NCI-H1105 treated with DMSO at 0.1 percent for 48 hours (cell line): ENCODE measurements at regions not wholly inside any gene's neighbourhood (a gene's known extent, or its start where the extent isn't known, plus 50 kb on each side); places are given as distances from the start of the nearest gene placed in this dataset.

ENCODE experiments used
- DNase-seq: peaks from one replicate; lab custom pipeline; 2025; lab: John Stamatoyannopoulos, UW

- no peak for DNase-seq
Measured at GRCh38 chr2:217654168-217654567, 348.6 kb downstream of the TNS1 start.

- DNase-seq, result no peak
Measured at GRCh38 chr2:217652761-217653639, 349.8 kb downstream of the TNS1 start.

GRCh38 chr2:217650716-217651360, 352.0 kb downstream of the TNS1 start:
- DNase-seq, result peak; percentile 46

- DNase-seq, result no peak
Measured at GRCh38 chr2:217650229-217650628, 352.6 kb downstream of the TNS1 start.

GRCh38 chr2:217647925-217648324, 354.9 kb downstream of the TNS1 start:
- no peak for DNase-seq

GRCh38 chr2:217647226-217647625, 355.6 kb downstream of the TNS1 start:
- DNase-seq, result no peak

- DNase-seq, result no peak
Measured at GRCh38 chr2:217645896-217646295, 356.9 kb downstream of the TNS1 start.

- DNase-seq, result no peak
Measured at GRCh38 chr2:217643789-217644301, 358.9 kb downstream of the TNS1 start.

- DNase-seq, result no peak
Measured at GRCh38 chr2:217642944-217643343, 359.9 kb downstream of the TNS1 start.

GRCh38 chr2:217641960-217642359, 360.8 kb downstream of the TNS1 start:
- no peak for DNase-seq

GRCh38 chr2:217639481-217639880, 363.3 kb downstream of the TNS1 start:
- no peak for DNase-seq

GRCh38 chr2:217638533-217638932, 364.3 kb downstream of the TNS1 start:
- DNase-seq, result no peak

GRCh38 chr2:217638031-217638430, 364.8 kb downstream of the TNS1 start:
- no peak for DNase-seq

GRCh38 chr2:217636991-217637561, 365.7 kb downstream of the TNS1 start:
- no peak for DNase-seq

- no peak for DNase-seq
Measured at GRCh38 chr2:217636578-217636977, 366.2 kb downstream of the TNS1 start.

GRCh38 chr2:217634871-217635270, 367.9 kb downstream of the TNS1 start:
- no peak for DNase-seq

- DNase-seq, result no peak
Measured at GRCh38 chr2:217632043-217632442, 370.8 kb downstream of the TNS1 start.

GRCh38 chr2:217631115-217631514, 371.7 kb downstream of the TNS1 start:
- DNase-seq, result no peak

GRCh38 chr2:217629347-217629746, 373.4 kb downstream of the TNS1 start:
- no peak for DNase-seq

- DNase-seq, result no peak
Measured at GRCh38 chr2:217628061-217628460, 374.7 kb downstream of the TNS1 start.

GRCh38 chr2:217626926-217627325, 375.9 kb downstream of the TNS1 start:
- DNase-seq, result no peak

- no peak for DNase-seq
Measured at GRCh38 chr2:217625557-217626169, 377.1 kb downstream of the TNS1 start.
